ENCODE measurements at regions not wholly inside any gene's neighbourhood (a gene's known extent, or its start where the extent isn't known, plus 50 kb on each side); places are given as distances from the start of the nearest gene placed in this dataset.

GRCh38 chr7:46993396-46993795 lies 588.5 kb downstream of the TNS3 start:
- Histone ChIP-seq H3K9me3 (no peaks in the 10 kb centered on the region), H3K4me3 (no peak overlapping the region), H3K27ac (no peak overlapping the region), H3K36me3 (no peaks in the 10 kb centered on the region), H3K27me3 (replicated peaks; ENCODE audit: insufficient read depth) (no peaks in the 10 kb centered on the region), H3K4me1 (replicated peaks) (no peaks in the 10 kb centered on the region)
- WGBS = 44% methylated on average over 3 of the region's 3 CpGs
- intact Hi-C loops (cut with DNase I) = no loop called here
- TF ChIP-seq POLR2A (IDR thresholded peaks at IDR 0.05) (no peak), POLR2AphosphoS5 (IDR thresholded peaks at IDR 0.05) (no peak), CTCF (IDR thresholded peaks at IDR 0.05) (no peak)
- DNase-seq (ENCODE audit: low spot score) = peak; percentile 8

DNA sequence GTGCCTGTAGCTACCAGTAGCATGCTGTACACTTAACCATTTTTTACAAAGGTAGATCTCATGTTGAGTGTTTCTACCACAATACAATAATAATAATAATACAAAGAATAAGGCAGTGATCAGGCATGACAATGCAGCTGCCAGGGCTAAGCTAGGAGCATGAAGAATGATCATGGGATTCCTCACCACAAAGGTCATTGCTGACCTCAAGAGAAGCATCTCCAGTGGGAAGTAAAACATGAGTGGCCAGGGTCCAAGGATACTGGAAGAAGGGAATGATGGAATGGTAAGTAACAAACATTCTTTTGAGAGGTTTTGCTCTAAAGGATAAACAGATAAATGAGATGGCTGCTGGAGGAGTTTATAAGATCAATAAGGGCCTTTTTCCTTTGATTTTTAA lies 591.1 kb downstream of the TNS3 start:
- Histone ChIP-seq H3K36me3 (no peaks in the 10 kb centered on the region), H3K27me3 (replicated peaks; ENCODE audit: insufficient read depth) (no peaks in the 10 kb centered on the region), H3K27ac (no peak overlapping the region), H3K9me3 (no peaks in the 10 kb centered on the region), H3K4me1 (replicated peaks) (no peaks in the 10 kb centered on the region), H3K4me3 (no peak overlapping the region)
- TF ChIP-seq POLR2A (IDR thresholded peaks at IDR 0.05) = no peak
- no peak for TF ChIP-seq POLR2AphosphoS5 (IDR thresholded peaks at IDR 0.05)
- TF ChIP-seq CTCF (IDR thresholded peaks at IDR 0.05) = no peak
- no peak for DNase-seq (ENCODE audit: low spot score)
- intact Hi-C loops (cut with DNase I) = no loop called here

DNA sequence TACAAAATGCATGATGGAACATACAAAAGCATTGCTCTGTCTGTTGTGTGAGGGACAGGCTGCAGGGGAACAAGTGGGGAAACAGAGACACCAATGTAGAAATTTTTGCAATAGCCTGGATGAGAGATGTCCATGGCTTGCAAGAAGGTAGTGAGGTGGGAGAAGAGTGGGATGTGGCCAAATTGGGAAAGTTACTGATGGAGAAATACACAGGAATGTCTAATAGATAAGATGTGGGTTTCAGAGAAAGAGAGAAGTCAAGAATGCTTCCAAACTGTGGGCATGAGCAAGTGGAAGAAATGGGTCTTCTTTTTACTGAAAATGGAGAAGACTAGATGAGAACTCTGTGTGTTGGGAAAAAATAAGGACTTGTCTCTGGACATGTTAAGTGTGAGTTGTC lies 592.7 kb downstream of the TNS3 start:
- Histone ChIP-seq H3K36me3 (no peaks in the 10 kb centered on the region), H3K27me3 (replicated peaks; ENCODE audit: insufficient read depth) (no peaks in the 10 kb centered on the region), H3K4me3 (no peak overlapping the region), H3K9me3 (no peaks in the 10 kb centered on the region), H3K4me1 (replicated peaks) (no peaks in the 10 kb centered on the region), H3K27ac (no peak overlapping the region)
- DNase-seq (ENCODE audit: low spot score) = no peak
- intact Hi-C loops (cut with DNase I) = no loop called here
- TF ChIP-seq CTCF (IDR thresholded peaks at IDR 0.05) = no peak

- no peaks in the 10 kb centered on the region for H3K4me1 ChIP-seq (replicated peaks)
- H3K4me3 ChIP-seq = no peak overlapping the region
- H3K9me3 ChIP-seq = no peaks in the 10 kb centered on the region
- DNase-seq (ENCODE audit: low spot score) = no peak
- no peaks in the 10 kb centered on the region for H3K36me3 ChIP-seq
- H3K27me3 ChIP-seq (replicated peaks; ENCODE audit: insufficient read depth) = no peaks in the 10 kb centered on the region
- TF ChIP-seq CTCF (IDR thresholded peaks at IDR 0.05) (no peak), POLR2AphosphoS5 (IDR thresholded peaks at IDR 0.05) (no peak), POLR2A (IDR thresholded peaks at IDR 0.05) (no peak)
- H3K27ac ChIP-seq = no peak overlapping the region
- intact Hi-C loops (cut with DNase I) = no loop called here
- 62% methylated on average over 8 of the region's 8 CpGs for WGBS
These were observed 599.0 kb downstream of the TNS3 start for GRCh38 chr7:46982928-46983327.

DNA sequence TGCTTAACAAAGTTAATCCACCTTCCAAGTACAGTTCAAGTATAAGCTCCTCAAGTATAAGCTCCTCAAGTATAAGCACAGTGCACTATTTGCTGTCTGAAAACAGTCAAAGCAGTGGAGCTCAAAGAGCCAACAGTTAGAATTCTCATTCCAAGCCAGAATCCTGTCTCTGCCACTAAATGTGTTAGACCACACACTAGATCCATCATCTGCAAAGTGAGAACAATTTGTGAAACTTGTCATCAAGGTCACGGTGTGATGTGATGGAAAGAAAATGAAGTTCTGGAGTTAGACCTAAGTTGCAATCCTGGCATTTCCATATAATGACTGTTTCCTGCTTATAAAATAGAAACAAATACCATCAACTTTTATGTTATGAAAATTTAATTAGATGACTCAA lies 602.5 kb downstream of the TNS3 start:
- Histone ChIP-seq H3K27ac (no peak overlapping the region), H3K4me1 (replicated peaks) (no peaks in the 10 kb centered on the region), H3K4me3 (no peak overlapping the region), H3K27me3 (replicated peaks; ENCODE audit: insufficient read depth) (no peaks in the 10 kb centered on the region), H3K9me3 (no peaks in the 10 kb centered on the region), H3K36me3 (no peaks in the 10 kb centered on the region)
- intact Hi-C loops (cut with DNase I) = no loop called here
- no peak for DNase-seq (ENCODE audit: low spot score)
- TF ChIP-seq POLR2AphosphoS5 (IDR thresholded peaks at IDR 0.05) (no peak), CTCF (IDR thresholded peaks at IDR 0.05) (no peak), POLR2A (IDR thresholded peaks at IDR 0.05) (no peak)
- 84% methylated on average over 1 of the region's 1 CpG for WGBS
